Heart right ventricle (tissue), 16 donors: ENCODE measurements at regions not wholly inside any gene's neighbourhood (a gene's known extent, or its start where the extent isn't known, plus 50 kb on each side); places are given as distances from the start of the nearest gene placed in this dataset.

Experiments used
- ATAC-seq, 8 donors: fragments of 200-7000 bp; cut with Tn5 transposase; one replicate each; pipeline ENCODE4 v1.9.1; 2020; ENCODE audit warnings: mild to moderate bottlenecking in 8 of 8, moderate library complexity in 8 of 8, moderate number of reproducible peaks in 1 of 8
- DNase-seq, 2 donors: peaks; one replicate each; pipeline ENCODE4 v3.0.0-alpha.2; 2020
- H3K27ac ChIP-seq, 10 donors: fragments of 200-600 bp; sonication (generic) in 2 of 10; one replicate each; pipeline versions ENCODE4 v1.5.0 to v1.8.0; 2020 to 2022; ENCODE audit warnings: mild to moderate bottlenecking in 3 of 10
- H3K27me3 ChIP-seq, 7 donors: fragments of 200-600 bp; one replicate each; pipeline ENCODE4 v1.8.0; 2021 to 2022; ENCODE audit warnings: mild to moderate bottlenecking in 2 of 7
- H3K36me3 ChIP-seq, 9 donors: fragments of 200-600 bp; sonication (generic) in 1 of 9; one replicate each; pipeline versions ENCODE4 v1.5.0 to v1.8.0; 2020 to 2022; ENCODE audit warnings: mild to moderate bottlenecking in 2 of 9
- H3K4me1 ChIP-seq, 9 donors: fragments of 200-600 bp; sonication (generic) in 1 of 9; one replicate each; pipeline versions ENCODE4 v1.5.0 to v1.8.0; 2020 to 2022; ENCODE audit warnings: mild to moderate bottlenecking in 4 of 9
- H3K4me3 ChIP-seq, 10 donors: fragments of 200-600 bp; sonication (generic) in 2 of 10; one replicate each; pipeline versions ENCODE4 v1.5.0 to v1.8.0; 2020 to 2022; ENCODE audit warnings: mild to moderate bottlenecking in 7 of 10, moderate library complexity in 2 of 10
- H3K9me3 ChIP-seq, 11 donors: fragments of 200-600 bp in 10 of 11; sonication (generic) in 2 of 11; one replicate each; pipeline versions ENCODE4 v1.5.0 to v1.8.0; 2013 to 2022; ENCODE audit warnings: mild to moderate bottlenecking in 2 of 11, control low read depth in 1 of 11, moderate library complexity in 1 of 11
- WGBS, 2 donors: extraction: QIAGEN DNeasy Blood & Tissue Kit; methylation state at CpG; one replicate each; pipeline ENCODE4 v1.1.7; 2013; ENCODE audit warnings: inconsistent platforms in 1 of 2; 5-methylcytosine and 5-hydroxymethylcytosine counted together
- intact Hi-C, 10 donors: fragments of 100-400 bp; cut with DNase I; formaldehyde crosslinking; loops; one replicate each; pipeline versions ENCODE4 v1.11.1 to v1.14.2; 2022
- TF ChIP-seq, protein P1 (sequence below), 9 donors: fragments of 200-600 bp; sonication (generic) in 2 of 9; IDR thresholded peaks; one replicate each; pipeline versions ENCODE4 v1.5.0 to v1.8.0; 2021 to 2022; ENCODE audit warnings: antibody characterized with exemption in 9 of 9, mild to moderate bottlenecking in 5 of 9, moderate library complexity in 1 of 9
- donor health status: Arrhythmogenic right ventricular cardiomyopathy.
- donor health status: ischemic (EF 13 %, LVEDD 7.1; RV severe dilation, severe dysfunction).
- donor health status: healthy with polysubstance abuse.
- donor health status: DM: no; HTN: yes; CAD: no.
- donor health status: DM: no; HTN: no; CAD: no.
- donor health status: ischemic (EF 25% LVEDD 6.9; RV normal size, moderate dysfunction).
- donor health status: ischemic (EF 25% LVEDD 5.7; RV mildly dilated, moderate dysfunction).
- donor health status: healthy.
- donor health status: DM: yes; HTN: yes; CAD: no.
- donor health status: Ischemic cardiomyopathy.
- donor health status: ischemic (EF 35%, LVEDD 5.7; RV mildly dilated, moderate dysfunction).
- donor health status: nonischemic (EF 11% LVEDD 7.7; RV severe dilation, severe dysfunction).
- donor health status: DM: yes; HTN: yes; CAD: no.
- donor health status: PGD.
- donor health status: ischemic (EF 29% LVEDD 5.4; RV normal size, mild dysfunction).
- donor health status: nonischemic (EF 23%, LVEDD 6.1; RV moderate dilation, normal function).

DNA sequence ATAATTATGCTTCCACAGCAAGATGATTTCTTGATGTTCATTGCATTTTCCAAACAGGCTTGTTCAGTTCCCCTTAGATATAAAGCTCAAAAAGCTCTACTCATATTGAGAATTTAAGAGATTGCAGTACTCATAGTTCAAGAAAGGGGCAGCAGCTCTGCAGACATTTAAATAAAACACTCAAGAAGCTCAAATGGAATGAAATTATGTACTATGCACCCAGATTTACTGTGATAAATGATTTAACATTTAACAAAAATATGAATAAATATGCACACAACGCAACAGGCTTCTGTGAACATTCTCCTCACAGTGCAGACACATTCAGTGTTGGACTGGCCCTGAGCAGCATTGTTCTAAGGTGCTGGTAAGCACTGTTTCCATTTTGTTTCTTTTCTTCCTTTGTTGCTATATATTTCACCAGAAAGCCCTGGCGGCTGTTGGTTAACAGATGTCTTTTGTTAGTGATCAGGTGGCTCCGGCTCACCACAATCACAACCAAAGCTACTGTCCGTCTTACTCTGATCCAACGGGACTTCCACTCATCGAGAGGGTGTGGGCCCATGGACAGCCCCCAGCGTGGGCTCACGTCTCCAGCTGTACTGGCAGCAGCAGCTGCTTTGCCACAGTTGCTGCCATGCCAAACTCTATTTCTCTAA, 1440.3 kb downstream of the NCAM2 start:
- Histone ChIP-seq H3K4me3 (no peak overlapping the region), H3K27me3 (no peaks in the 10 kb centered on the region), H3K9me3 (peaks cover 0 to 20% (median 0%) of the 10 kb centered on the region in 11 donors), H3K36me3 (no peaks in the 10 kb centered on the region), H3K4me1 (no peaks in the 10 kb centered on the region), H3K27ac (no peak overlapping the region)
- TF ChIP-seq, protein P1, sequence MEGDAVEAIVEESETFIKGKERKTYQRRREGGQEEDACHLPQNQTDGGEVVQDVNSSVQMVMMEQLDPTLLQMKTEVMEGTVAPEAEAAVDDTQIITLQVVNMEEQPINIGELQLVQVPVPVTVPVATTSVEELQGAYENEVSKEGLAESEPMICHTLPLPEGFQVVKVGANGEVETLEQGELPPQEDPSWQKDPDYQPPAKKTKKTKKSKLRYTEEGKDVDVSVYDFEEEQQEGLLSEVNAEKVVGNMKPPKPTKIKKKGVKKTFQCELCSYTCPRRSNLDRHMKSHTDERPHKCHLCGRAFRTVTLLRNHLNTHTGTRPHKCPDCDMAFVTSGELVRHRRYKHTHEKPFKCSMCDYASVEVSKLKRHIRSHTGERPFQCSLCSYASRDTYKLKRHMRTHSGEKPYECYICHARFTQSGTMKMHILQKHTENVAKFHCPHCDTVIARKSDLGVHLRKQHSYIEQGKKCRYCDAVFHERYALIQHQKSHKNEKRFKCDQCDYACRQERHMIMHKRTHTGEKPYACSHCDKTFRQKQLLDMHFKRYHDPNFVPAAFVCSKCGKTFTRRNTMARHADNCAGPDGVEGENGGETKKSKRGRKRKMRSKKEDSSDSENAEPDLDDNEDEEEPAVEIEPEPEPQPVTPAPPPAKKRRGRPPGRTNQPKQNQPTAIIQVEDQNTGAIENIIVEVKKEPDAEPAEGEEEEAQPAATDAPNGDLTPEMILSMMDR (IDR thresholded peaks at IDR 0.05), result no peak
- intact Hi-C loops, result no loop called here
- 83 to 84% methylated on average over 8 of the region's 8 CpGs for WGBS, 2 donors
- ATAC-seq (no peak), DNase-seq (no peak)

DNA sequence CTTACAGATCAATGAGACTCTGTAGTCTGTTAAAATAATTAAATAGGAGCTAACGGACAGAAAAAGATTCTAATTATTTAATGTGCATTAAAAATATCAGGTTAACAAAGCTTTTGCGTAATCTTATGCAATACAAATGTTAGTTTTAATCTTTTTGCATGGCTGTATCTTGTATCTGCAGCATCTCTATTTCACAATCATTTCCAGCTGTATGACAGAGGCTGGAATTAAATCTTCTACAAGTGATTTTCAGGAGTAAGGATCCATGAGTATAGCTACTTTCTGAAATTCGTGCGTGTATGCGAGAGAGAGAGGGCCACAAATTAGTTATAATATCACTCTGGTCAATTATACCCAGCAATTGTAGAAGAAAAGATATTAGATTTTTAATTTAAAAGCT, 1446.8 kb downstream of the NCAM2 start:
- ATAC-seq (no peak), DNase-seq (no peak)
- 68 to 69% methylated on average over 5 of the region's 5 CpGs for WGBS, 2 donors
- Histone ChIP-seq H3K4me1 (no peaks in the 10 kb centered on the region), H3K27ac (no peak overlapping the region), H3K27me3 (no peaks in the 10 kb centered on the region), H3K9me3 (peaks cover 0 to 20% (median 0%) of the 10 kb centered on the region in 11 donors), H3K4me3 (no peak overlapping the region), H3K36me3 (no peaks in the 10 kb centered on the region)
- TF ChIP-seq, protein P1 (IDR thresholded peaks at IDR 0.05), result no peak
- intact Hi-C loops, result no loop called here

DNA sequence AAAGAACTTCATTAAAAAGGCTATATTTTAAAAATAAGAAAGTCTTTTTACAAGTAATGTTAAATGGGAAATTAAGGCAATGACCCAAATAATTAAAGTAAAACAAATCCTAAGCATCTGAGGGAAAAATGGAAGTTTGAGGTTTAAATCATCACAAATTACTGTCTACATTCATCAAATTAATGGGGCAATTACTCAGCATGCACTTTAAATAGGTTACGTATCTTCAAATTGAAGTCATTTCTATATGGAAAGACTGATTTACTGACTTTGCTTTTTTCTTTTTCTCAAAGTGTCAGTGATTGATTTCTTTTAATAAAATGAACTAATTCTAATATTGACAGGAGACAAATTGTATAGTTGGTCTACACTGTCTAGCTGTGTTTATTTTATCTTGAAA, 1452.3 kb downstream of the NCAM2 start:
- Histone ChIP-seq H3K27me3 (no peaks in the 10 kb centered on the region), H3K4me3 (no peak overlapping the region), H3K36me3 (no peaks in the 10 kb centered on the region), H3K27ac (no peak overlapping the region), H3K9me3 (no peaks in the 10 kb centered on the region), H3K4me1 (no peaks in the 10 kb centered on the region)
- intact Hi-C loops, result no loop called here
- DNase-seq (no peak), ATAC-seq (no peak)
- WGBS, 2 donors, result 90 to 94% methylated on average over 1 of the region's 1 CpG
- TF ChIP-seq, protein P1 (IDR thresholded peaks at IDR 0.05), result no peak

DNA sequence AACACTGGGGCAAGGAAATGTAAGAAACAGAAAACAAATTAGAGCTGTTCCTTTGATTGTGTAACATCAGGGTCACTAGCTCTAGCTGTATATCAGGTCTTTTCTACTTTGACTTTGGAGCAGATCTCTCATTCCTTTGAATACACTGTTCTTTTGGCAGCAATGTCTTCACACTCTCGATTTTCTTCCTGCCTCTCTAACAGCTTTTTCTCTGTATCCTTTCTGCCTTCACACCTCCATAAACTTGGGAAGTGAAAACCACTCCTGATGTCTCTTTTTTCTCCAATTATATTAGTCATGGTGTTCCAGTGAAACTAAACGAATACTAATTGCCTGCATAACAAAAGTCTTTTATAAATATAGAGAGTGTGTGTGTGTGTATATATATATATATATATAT, 1458.0 kb downstream of the NCAM2 start:
- H3K36me3 ChIP-seq, result no peaks in the 10 kb centered on the region
- H3K27me3 ChIP-seq, result no peaks in the 10 kb centered on the region
- intact Hi-C loops, result no loop called here
- H3K4me1 ChIP-seq, result no peaks in the 10 kb centered on the region
- DNase-seq (no peak), ATAC-seq (no peak)
- H3K9me3 ChIP-seq, result peaks cover 0 to 6% (median 0%) of the 10 kb centered on the region in 11 donors
- H3K4me3 ChIP-seq, result no peak overlapping the region
- TF ChIP-seq, protein P1 (IDR thresholded peaks at IDR 0.05), result no peak
- H3K27ac ChIP-seq, result no peak overlapping the region
- WGBS, 2 donors, result 45 to 54% methylated on average over 2 of the region's 2 CpGs
